OCI-M1 (cell line): ENCODE measurements at regions not wholly inside any gene's neighbourhood (a gene's known extent, or its start where the extent isn't known, plus 50 kb on each side); places are given as distances from the start of the nearest gene placed in this dataset.

Source experiments
- DNase-seq: peaks from one replicate; lab custom pipeline; 2025; lab: John Stamatoyannopoulos, UW

- no peak for DNase-seq
Measured at GRCh38 chr11:8826139-8826786, 84.7 kb upstream of the AKIP1 start.

- peak; percentile 25 for DNase-seq
Measured at GRCh38 chr11:8826901-8827560, 84.0 kb upstream of the AKIP1 start.

- DNase-seq = no peak
Measured at GRCh38 chr11:8828046-8828445, 82.9 kb upstream of the AKIP1 start.

GRCh38 chr11:8828580-8829361 is 82.2 kb upstream of the AKIP1 start:
- no peak for DNase-seq

- no peak for DNase-seq
Measured at GRCh38 chr11:8829556-8829955, 81.4 kb upstream of the AKIP1 start.

GRCh38 chr11:8830641-8831040 is 80.3 kb upstream of the AKIP1 start:
- DNase-seq = no peak

GRCh38 chr11:8831861-8832260 is 79.1 kb upstream of the AKIP1 start:
- DNase-seq = no peak

GRCh38 chr11:8832571-8833260 is 78.3 kb upstream of the AKIP1 start:
- DNase-seq = peak; percentile 33

- DNase-seq = no peak
Measured at GRCh38 chr11:8833568-8834315, 77.2 kb upstream of the AKIP1 start.

GRCh38 chr11:8834379-8834778 is 76.6 kb upstream of the AKIP1 start:
- no peak for DNase-seq

GRCh38 chr11:8838248-8838647 is 72.7 kb upstream of the AKIP1 start:
- peak; percentile 72 for DNase-seq

- DNase-seq = no peak
Measured at GRCh38 chr11:8839306-8839956, 71.6 kb upstream of the AKIP1 start.

- no peak for DNase-seq
Measured at GRCh38 chr11:8839957-8840945, 70.7 kb upstream of the AKIP1 start.

- DNase-seq = no peak
Measured at GRCh38 chr11:8841899-8842298, 69.1 kb upstream of the AKIP1 start.

- DNase-seq = no peak
Measured at GRCh38 chr11:8858808-8859207, 52.2 kb upstream of the AKIP1 start.
